SU-DHL-6 (cell line): ENCODE measurements at regions not wholly inside any gene's neighbourhood (a gene's known extent, or its start where the extent isn't known, plus 50 kb on each side); places are given as distances from the start of the nearest gene placed in this dataset.

Experiments
- EZH2phosphoT487 ChIP-seq: fragments of 200-600 bp; sonication (generic), shearing (Covaris generic); conservative IDR thresholded peaks from 2 replicates; pipeline ENCODE4 v1.6.1; 2018; ENCODE audit warnings: mild to moderate bottlenecking, antibody characterized with exemption, low read length, moderate library complexity, mixed read lengths
- TF ChIP-seq, protein P1 (sequence below): fragments of 200-600 bp; sonication (generic); IDR thresholded peaks from one replicate; pipeline ENCODE4 v1.5.1; 2017; ENCODE audit warnings: antibody characterized with exemption, mild to moderate bottlenecking, low read length, moderate library complexity; ENCODE audit not compliant: insufficient read depth, poor library complexity, severe bottlenecking

- TF ChIP-seq, protein P1, sequence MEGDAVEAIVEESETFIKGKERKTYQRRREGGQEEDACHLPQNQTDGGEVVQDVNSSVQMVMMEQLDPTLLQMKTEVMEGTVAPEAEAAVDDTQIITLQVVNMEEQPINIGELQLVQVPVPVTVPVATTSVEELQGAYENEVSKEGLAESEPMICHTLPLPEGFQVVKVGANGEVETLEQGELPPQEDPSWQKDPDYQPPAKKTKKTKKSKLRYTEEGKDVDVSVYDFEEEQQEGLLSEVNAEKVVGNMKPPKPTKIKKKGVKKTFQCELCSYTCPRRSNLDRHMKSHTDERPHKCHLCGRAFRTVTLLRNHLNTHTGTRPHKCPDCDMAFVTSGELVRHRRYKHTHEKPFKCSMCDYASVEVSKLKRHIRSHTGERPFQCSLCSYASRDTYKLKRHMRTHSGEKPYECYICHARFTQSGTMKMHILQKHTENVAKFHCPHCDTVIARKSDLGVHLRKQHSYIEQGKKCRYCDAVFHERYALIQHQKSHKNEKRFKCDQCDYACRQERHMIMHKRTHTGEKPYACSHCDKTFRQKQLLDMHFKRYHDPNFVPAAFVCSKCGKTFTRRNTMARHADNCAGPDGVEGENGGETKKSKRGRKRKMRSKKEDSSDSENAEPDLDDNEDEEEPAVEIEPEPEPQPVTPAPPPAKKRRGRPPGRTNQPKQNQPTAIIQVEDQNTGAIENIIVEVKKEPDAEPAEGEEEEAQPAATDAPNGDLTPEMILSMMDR: no peak
- TF ChIP-seq EZH2phosphoT487: no peak
Observed at GRCh38 chr1:221032204-221032585, 153.0 kb downstream of the HLX start.
